Ovary (tissue), 3 donors: ENCODE measurements at regions not wholly inside any gene's neighbourhood (a gene's known extent, or its start where the extent isn't known, plus 50 kb on each side); places are given as distances from the start of the nearest gene placed in this dataset.

Source experiments
- CTCF ChIP-seq, 3 donors: fragments of 450-650 bp in 2 of 3; fragments of 200-600 bp in 1 of 3; IDR thresholded peaks; one replicate each; pipeline versions ENCODE4 v1.5.1 to v1.8.0; 2016 to 2022; ENCODE audit warnings: antibody characterized with exemption in 3 of 3, mild to moderate bottlenecking in 1 of 3
- EP300 ChIP-seq: sonication (generic); formaldehyde crosslinking; IDR thresholded peaks from one replicate; pipeline ENCODE4 v1.6.1; 2017; ENCODE audit warnings: antibody characterized with exemption
- donor health status: DM: no; HTN: no; CAD: no.

DNA sequence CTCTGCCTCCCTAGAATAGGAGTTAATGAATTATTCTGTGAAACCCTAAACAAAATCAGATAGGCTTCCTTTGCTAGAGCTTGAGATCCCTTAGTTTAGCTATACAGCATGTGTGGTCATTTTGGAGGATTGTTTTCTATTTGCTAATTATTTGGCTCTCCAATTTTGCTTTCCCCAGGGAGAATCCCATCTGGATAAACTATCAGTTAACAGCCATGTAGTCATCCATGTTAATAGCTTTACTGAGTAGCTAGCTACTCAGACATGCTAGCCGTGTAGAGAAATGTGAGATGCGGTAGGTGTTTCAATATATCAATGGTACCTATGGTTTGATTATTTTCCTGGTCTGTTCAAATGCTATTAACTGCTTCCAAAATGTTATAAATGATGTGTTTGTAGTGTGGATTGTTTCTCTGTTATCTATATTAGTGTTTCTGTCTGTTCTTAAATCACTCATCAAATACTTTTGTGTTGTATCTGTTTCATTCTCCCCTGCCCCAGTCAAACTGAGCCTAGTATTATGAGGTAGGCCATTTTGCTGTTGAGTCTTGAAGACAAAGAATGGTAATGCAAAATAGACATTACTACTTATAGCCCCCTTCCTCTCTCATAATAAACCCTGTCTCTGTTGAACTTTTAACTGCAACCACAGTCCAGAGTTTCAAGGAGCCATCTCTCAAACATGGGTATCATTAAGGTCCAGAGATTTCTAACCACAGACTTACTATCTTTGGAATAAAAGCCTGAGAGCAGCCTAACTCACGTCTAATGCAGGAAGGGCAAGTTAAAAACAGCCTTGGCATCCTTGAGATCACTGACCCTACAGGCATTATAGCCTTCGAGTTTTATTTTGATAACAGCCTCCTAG lies 56.1 kb upstream of the GRAMD1B start:
- TF ChIP-seq CTCF (IDR thresholded peaks at IDR 0.05) = no peak
- TF ChIP-seq EP300 = no peak
